RWPE1 (cell line): ENCODE measurements at regions not wholly inside any gene's neighbourhood (a gene's known extent, or its start where the extent isn't known, plus 50 kb on each side); places are given as distances from the start of the nearest gene placed in this dataset.

ENCODE experiments used
- CTCF ChIA-PET: fragments of 350-600 bp; sonication (Branson Sonifier 250); formaldehyde crosslinking; extraction: SDS; loops from one replicate; lab custom pipeline; 2021; lab: Yijun Ruan, JAX
- POLR2A ChIA-PET: fragments of 400-600 bp; formaldehyde crosslinking; extraction: SDS; loops from one replicate; lab custom pipeline; 2020; ENCODE audit warnings: antibody characterized with exemption; ENCODE audit not compliant: low non-redundant PET; lab: Yijun Ruan, JAX
- DNase-seq: peaks from one replicate; pipeline ENCODE4 v3.0.0; 2012; ENCODE audit warnings: low spot score
- H3K27ac ChIP-seq: fragments of 450-650 bp; 2 replicates; pipeline ENCODE4 v1.5.1; 2017
- TF ChIP-seq, protein P1 (sequence below): fragments of 450-650 bp; conservative IDR thresholded peaks from 2 replicates; pipeline ENCODE4 v1.5.1; 2017; ENCODE audit warnings: low read depth, mild to moderate bottlenecking

DNA sequence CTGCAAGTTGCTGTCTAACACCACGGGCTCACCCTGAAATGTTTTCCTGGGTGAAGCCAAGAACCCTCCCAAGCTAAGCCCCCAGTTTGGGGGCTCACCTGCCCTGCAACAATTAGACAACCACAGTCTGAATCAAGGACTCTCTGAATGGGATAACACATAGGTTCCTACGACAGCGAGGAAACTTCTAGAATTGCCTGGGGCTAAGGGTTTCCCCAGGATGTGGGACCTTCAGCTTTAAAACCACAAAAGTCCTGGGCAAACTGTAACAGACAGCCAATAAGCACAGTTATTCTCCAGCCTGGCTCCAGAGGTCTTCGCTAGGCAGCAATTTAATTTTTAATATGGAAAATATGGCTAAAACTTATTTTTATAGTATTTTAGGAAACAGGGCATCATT, 162.6 kb downstream of the PRKX start:
- H3K27ac ChIP-seq, result no peak overlapping the region
- POLR2A ChIA-PET, result no interaction called here
- CTCF ChIA-PET, result no interaction called here
- TF ChIP-seq, protein P1, sequence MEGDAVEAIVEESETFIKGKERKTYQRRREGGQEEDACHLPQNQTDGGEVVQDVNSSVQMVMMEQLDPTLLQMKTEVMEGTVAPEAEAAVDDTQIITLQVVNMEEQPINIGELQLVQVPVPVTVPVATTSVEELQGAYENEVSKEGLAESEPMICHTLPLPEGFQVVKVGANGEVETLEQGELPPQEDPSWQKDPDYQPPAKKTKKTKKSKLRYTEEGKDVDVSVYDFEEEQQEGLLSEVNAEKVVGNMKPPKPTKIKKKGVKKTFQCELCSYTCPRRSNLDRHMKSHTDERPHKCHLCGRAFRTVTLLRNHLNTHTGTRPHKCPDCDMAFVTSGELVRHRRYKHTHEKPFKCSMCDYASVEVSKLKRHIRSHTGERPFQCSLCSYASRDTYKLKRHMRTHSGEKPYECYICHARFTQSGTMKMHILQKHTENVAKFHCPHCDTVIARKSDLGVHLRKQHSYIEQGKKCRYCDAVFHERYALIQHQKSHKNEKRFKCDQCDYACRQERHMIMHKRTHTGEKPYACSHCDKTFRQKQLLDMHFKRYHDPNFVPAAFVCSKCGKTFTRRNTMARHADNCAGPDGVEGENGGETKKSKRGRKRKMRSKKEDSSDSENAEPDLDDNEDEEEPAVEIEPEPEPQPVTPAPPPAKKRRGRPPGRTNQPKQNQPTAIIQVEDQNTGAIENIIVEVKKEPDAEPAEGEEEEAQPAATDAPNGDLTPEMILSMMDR, result no peak
- DNase-seq, result no peak

DNA sequence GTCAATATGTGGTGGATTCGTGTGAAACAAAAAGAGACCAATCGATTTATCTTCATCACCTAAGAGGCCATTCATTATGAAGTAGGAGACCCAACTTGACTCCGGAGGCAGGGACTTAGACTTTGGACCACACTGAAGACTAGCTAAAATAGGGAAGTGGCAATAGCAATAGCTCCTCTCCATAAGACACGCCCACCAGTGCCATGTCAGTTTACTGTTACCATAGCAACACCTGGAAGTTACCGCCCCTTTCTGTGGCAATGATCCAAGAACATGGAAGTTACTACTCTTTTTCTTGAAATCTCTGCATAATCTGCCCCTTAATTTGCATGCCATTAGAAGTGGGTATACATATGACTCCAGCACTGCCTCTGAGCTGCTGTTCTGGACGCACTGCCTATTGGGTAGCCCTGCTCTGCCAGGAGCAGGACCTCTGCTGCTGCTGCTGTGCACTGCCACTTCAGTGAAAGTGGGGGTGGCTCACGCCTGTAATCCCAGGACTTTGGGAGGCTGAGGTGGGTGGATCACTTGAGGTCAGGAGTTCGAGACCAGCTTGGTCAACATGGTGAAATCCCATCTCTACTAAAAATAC, 163.2 kb downstream of the PRKX start:
- TF ChIP-seq, protein P1, result no peak
- ChIA-PET POLR2A (no interaction called here), CTCF (no interaction called here)
- DNase-seq, result no peak
- no peak overlapping the region for H3K27ac ChIP-seq

DNA sequence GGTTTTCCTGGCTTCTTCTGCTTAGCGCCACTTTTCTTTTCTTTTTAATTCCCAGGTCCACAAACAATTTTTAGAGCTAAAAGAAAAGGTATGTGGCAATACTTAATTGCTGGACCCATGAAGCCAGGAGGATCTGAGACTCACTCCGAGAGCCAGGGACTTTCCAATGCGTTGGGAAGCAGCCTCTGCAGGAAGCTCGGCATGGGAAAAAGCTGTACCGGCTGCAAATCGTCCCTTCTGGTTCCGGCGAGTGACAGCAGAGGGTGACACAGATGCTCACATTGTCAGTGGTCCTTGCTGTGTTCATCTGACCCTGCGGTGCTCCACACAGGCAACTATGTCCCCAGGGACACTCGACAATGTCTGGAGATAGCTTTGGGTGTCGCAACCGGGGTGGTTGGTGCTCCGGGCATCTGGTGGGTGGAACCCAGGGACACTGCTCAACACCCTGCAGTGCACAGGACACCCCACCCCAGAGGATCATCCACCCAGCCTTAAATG, 164.0 kb downstream of the PRKX start:
- ChIA-PET CTCF (interaction anchor here (0.6 to 1.0 kb wide), 4 partner anchors 286 to 476 kb away, joined by 3 to 5 read pairs (median 4); no protein-coding TSS in a partner anchor), POLR2A (no interaction called here)
- DNase-seq, result no peak
- peak overlapping the region; percentile 36; the same call in 1 of the 2 replicates for H3K27ac ChIP-seq
- TF ChIP-seq, protein P1, result no peak

DNA sequence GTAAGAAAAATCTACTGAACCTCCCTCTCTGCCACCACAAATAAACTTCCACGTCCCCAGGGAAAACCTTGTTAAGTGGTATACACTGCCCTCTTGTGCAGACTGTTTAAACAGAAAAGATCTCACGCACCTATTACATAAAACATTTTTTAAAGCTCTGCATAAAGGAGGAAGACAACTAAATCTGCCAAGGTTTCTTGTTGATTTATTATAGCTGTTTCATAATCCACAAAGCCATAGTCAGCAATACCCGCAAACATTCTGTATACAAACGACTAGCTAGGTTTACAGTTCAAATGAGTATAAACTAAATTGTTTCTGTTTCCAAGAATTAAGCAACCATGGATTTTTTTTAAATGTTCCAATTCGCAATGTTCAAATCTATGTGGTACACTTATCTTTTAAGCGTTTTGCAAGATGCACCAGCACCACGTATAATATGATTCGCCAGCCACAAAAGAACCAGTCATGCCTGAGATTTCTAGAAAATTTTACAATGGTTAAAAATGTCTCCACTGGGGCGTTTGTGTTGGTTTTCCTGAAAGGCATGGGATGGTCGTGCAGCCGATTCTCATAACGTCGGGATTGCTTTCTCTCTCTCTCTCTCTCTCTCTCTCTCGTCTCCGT, 164.6 kb downstream of the PRKX start:
- POLR2A ChIA-PET, result no interaction called here
- no peak overlapping the region; the same call in 1 of the 2 replicates for H3K27ac ChIP-seq
- TF ChIP-seq, protein P1, result peak; percentile 32; the same call in 1 of the 2 replicates
- CTCF ChIA-PET, result interaction anchor here (0.6 to 1.0 kb wide), 5 partner anchors 150 to 475 kb away, joined by 3 to 5 read pairs (median 3); no protein-coding TSS in a partner anchor
- peak; percentile 27 for DNase-seq

DNA sequence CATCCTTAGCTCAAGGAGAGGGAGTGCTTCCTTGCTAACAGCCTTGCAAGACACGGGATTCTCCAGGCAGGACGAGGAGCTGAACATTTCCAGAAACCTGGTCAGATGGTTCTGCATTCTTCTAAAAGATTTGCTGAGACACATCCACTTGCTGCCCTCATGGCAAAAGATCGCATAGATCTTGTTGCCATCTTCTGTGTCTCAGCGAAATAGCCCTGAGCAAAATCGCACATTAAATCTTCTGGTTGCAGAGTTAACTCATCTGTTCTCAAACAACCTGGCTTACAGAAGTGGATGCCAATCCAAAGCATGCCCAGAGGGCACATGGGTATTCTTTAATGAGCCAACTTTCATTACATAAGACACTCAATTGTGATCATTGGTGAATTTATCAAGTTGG, 167.5 kb downstream of the PRKX start:
- POLR2A ChIA-PET, result no interaction called here
- no peak overlapping the region for H3K27ac ChIP-seq
- CTCF ChIA-PET, result no interaction called here
- TF ChIP-seq, protein P1, result no peak
- DNase-seq, result peak; percentile 3

DNA sequence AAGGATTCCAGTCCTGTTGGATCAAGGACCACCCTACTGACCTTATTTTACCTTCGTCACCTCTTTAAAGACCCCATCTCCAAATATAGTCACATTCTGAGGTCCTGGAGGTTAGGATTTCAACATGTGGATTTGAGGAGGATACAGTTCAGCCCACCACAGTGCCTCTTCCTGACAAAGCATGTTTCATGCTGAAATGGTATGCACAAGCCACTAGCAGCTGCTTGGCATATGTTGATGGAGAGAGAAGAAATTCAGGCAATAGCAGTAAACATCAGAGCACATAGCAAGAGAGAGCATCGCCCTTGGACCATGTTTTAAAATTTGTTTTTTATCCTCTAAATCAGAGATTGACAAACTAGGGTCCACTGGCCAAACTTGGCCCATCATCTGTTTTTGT, 172.1 kb downstream of the PRKX start:
- ChIA-PET CTCF (no interaction called here), POLR2A (no interaction called here)
- TF ChIP-seq, protein P1, result no peak
- no peak for DNase-seq
- no peak overlapping the region for H3K27ac ChIP-seq
